Liver (tissue), 3 donors: ENCODE measurements at regions not wholly inside any gene's neighbourhood (a gene's known extent, or its start where the extent isn't known, plus 50 kb on each side); places are given as distances from the start of the nearest gene placed in this dataset.
"Not testable (repeated sequence)": the region's sequence is repeated elsewhere in the genome, so short reads cannot be mapped to it uniquely, and the experiment has no call there.

Source experiments
- EGR1 ChIP-seq, 2 donors: IDR thresholded peaks; 2 replicates each; pipeline ENCODE4 v1.6.1; 2016 to 2018; ENCODE audit warnings: antibody characterized with exemption in 2 of 2, low read depth in 2 of 2
- FOXA1 ChIP-seq: IDR thresholded peaks from 2 replicates; pipeline ENCODE4 v1.6.1; 2016; ENCODE audit warnings: antibody characterized with exemption
- GABPA ChIP-seq, 2 donors: IDR thresholded peaks in 1 of 2; conservative IDR thresholded peaks in 1 of 2; 2 replicates each; pipeline ENCODE4 v1.6.1; 2016; ENCODE audit warnings: antibody characterized with exemption in 2 of 2, mild to moderate bottlenecking in 1 of 2, moderate library complexity in 1 of 2
- JUND ChIP-seq, 2 donors: IDR thresholded peaks; 2 replicates each; pipeline ENCODE4 v1.6.1; 2016; ENCODE audit warnings: antibody characterized with exemption in 2 of 2
- SP1 ChIP-seq: IDR thresholded peaks from 2 replicates; pipeline ENCODE4 v1.6.1; 2018; ENCODE audit warnings: antibody characterized with exemption, mild to moderate bottlenecking
- TF ChIP-seq, protein P1 (sequence below): fragments of 150-350 bp; IDR thresholded peaks from 2 replicates; pipeline ENCODE4 v1.5.1; 2017; ENCODE audit warnings: improper control_type of control experiment, low read depth, low read length; ENCODE audit not compliant: missing input control
- TF ChIP-seq, protein P2 (sequence below): IDR thresholded peaks from 2 replicates; pipeline ENCODE4 v1.6.1; 2016; ENCODE audit warnings: antibody characterized with exemption
- TF ChIP-seq, protein P3 (sequence below): IDR thresholded peaks from 2 replicates; pipeline ENCODE4 v1.6.1; 2016; ENCODE audit warnings: antibody characterized with exemption
- donor health status: healthy.
- donor health status: healthy.

DNA sequence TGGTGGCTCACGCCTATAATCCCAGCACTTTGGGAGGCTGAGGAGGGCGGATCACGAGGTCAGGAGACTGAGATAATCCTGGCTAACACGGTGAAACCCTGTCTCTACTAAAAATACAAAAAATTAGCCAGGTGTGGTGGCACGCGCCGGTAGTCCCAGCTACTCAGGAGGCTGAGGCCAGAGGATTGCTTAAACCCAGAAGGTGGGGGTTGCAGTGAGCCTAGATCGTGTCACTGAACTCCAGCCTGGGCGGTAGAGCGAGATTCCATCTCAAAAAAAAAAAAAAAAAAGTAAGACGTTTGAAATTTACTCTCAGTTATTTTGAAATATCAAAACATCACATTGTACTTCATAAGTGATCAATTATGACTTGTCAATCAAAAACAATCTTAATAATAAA is 176.9 kb upstream of the ZNF804A start:
- TF ChIP-seq, protein P1, sequence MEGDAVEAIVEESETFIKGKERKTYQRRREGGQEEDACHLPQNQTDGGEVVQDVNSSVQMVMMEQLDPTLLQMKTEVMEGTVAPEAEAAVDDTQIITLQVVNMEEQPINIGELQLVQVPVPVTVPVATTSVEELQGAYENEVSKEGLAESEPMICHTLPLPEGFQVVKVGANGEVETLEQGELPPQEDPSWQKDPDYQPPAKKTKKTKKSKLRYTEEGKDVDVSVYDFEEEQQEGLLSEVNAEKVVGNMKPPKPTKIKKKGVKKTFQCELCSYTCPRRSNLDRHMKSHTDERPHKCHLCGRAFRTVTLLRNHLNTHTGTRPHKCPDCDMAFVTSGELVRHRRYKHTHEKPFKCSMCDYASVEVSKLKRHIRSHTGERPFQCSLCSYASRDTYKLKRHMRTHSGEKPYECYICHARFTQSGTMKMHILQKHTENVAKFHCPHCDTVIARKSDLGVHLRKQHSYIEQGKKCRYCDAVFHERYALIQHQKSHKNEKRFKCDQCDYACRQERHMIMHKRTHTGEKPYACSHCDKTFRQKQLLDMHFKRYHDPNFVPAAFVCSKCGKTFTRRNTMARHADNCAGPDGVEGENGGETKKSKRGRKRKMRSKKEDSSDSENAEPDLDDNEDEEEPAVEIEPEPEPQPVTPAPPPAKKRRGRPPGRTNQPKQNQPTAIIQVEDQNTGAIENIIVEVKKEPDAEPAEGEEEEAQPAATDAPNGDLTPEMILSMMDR = not testable (repeated sequence)
- TF ChIP-seq GABPA (IDR thresholded peaks at IDR 0.05 in 1 of 2, conservative IDR thresholded peaks at IDR 0.05 in 1 of 2); JUND (IDR thresholded peaks at IDR 0.05); FOXA1; SP1; EGR1 (IDR thresholded peaks at IDR 0.05; ENCODE audit: low read depth in 2 of 2): not testable (repeated sequence)
- TF ChIP-seq, protein P2, sequence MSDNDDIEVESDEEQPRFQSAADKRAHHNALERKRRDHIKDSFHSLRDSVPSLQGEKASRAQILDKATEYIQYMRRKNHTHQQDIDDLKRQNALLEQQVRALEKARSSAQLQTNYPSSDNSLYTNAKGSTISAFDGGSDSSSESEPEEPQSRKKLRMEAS = not testable (repeated sequence)
- TF ChIP-seq, protein P3, sequence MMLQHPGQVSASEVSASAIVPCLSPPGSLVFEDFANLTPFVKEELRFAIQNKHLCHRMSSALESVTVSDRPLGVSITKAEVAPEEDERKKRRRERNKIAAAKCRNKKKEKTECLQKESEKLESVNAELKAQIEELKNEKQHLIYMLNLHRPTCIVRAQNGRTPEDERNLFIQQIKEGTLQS = not testable (repeated sequence)
